ENCODE measurements at regions not wholly inside any gene's neighbourhood (a gene's known extent, or its start where the extent isn't known, plus 50 kb on each side); places are given as distances from the start of the nearest gene placed in this dataset.

GRCh38 chr20:21820688-21821087 lies 115.2 kb downstream of the PAX1 start:
- TF ChIP-seq CTCF (IDR thresholded peaks at IDR 0.05; ENCODE audit: insufficient read depth, low read length) = no peak
- no peak overlapping the region for H3K4me3 ChIP-seq (ENCODE audit: low read depth, low read length)
- no peak for DNase-seq (ENCODE audit: low read depth)

DNA sequence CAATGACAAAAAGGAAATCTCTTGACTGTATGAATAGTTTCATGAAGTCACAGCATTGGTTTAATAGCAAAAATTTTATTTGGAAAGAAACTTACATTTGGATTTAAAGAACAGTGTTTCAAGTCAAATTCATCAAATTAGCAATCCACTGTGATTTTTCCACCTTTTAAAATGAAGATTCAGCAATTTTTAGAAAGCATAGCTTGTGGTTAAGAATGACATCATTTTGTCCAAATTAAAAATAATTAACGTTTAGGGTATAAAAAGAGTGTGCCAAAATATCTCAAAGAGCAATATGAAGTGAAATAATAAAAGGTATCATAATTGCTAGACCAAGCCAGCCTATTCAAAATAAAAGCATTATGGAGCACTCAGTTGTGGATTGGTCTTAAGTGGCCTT lies 114.6 kb downstream of the PAX1 start:
- DNase-seq (ENCODE audit: low read depth) = no peak

GRCh38 chr20:21812379-21812778 lies 106.9 kb downstream of the PAX1 start:
- DNase-seq (ENCODE audit: low read depth) = no peak
- TF ChIP-seq CTCF (IDR thresholded peaks at IDR 0.05; ENCODE audit: insufficient read depth, low read length) = no peak
- H3K4me3 ChIP-seq (ENCODE audit: low read depth, low read length) = no peak overlapping the region

More for the DNA sequence above, 114.6 kb downstream of the PAX1 start:
- H3K4me3 ChIP-seq (ENCODE audit: low read depth, low read length) = no peak overlapping the region
- TF ChIP-seq CTCF (IDR thresholded peaks at IDR 0.05; ENCODE audit: insufficient read depth, low read length) = no peak

GRCh38 chr20:21809961-21810523 lies 104.6 kb downstream of the PAX1 start:
- no peak overlapping the region for H3K4me3 ChIP-seq (ENCODE audit: low read depth, low read length)
- no peak for TF ChIP-seq CTCF (IDR thresholded peaks at IDR 0.05; ENCODE audit: insufficient read depth, low read length)
- no peak for DNase-seq (ENCODE audit: low read depth)

DNA sequence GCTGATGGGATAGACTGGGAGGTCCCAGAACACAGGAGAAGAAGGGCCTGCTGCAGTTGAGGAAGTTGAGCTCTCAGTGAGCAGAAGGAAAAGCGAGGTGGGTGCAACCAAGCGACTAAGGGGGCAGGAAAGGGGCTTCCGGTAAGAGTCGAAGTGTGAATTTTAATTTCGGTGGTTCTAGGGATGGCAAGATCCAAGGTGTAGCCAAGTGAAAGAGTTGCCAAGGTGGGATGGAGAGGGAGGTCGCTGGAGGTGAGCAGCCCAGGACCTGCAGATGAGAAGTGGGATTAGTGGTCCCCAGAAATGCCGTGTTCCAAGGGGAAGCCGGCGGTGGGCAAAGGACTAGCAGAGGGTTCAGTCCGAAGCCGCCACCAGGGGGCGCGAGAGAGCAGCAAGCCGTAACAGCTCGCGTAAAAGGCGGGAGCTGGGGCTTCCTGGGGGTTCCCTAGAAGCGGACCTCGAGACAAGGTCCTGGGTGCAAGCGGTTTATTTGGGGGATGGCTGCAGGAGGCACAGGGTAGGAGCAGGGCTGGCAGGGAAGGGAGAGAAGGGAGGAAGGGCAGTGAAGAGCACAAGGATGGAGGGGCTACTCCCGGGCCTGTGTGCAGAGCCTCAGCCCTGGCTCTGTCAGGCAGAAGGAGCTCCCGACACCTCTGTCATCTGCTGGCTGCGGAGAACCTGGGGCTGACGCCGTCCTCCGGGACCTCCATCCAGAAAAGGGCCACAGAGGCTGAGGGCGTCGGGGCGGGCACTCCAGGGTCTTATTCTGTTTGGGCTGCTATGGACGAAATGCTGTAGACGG lies 103.6 kb downstream of the PAX1 start:
- TF ChIP-seq CTCF (IDR thresholded peaks at IDR 0.05; ENCODE audit: insufficient read depth, low read length) = peak; percentile 70
- DNase-seq (ENCODE audit: low read depth) = peak; percentile 10
- no peak overlapping the region for H3K4me3 ChIP-seq (ENCODE audit: low read depth, low read length)

- no peak for DNase-seq (ENCODE audit: low read depth)
- no peak overlapping the region for H3K4me3 ChIP-seq (ENCODE audit: low read depth, low read length)
- TF ChIP-seq CTCF (IDR thresholded peaks at IDR 0.05; ENCODE audit: insufficient read depth, low read length) = no peak
Measured at GRCh38 chr20:21808139-21808538, 102.7 kb downstream of the PAX1 start.

Measured in fibroblast of the aortic adventitia (primary cell).